Glomerular visceral epithelial cell (primary cell): ENCODE measurements at regions not wholly inside any gene's neighbourhood (a gene's known extent, or its start where the extent isn't known, plus 50 kb on each side); places are given as distances from the start of the nearest gene placed in this dataset.

Experiments used
- DNase-seq: peaks from one replicate; pipeline ENCODE4 v3.0.0-alpha.2; 2016; ENCODE audit errors: extremely low spot score

GRCh38 chr17:70646673-70647072 is 477.3 kb downstream of the KCNJ2 start:
- no peak for DNase-seq

GRCh38 chr17:70648166-70648565 is 478.8 kb downstream of the KCNJ2 start:
- DNase-seq: no peak

- DNase-seq: no peak
Observed at GRCh38 chr17:70653850-70654249, 484.5 kb downstream of the KCNJ2 start.

GRCh38 chr17:70654706-70655105 is 485.4 kb downstream of the KCNJ2 start:
- no peak for DNase-seq

- DNase-seq: no peak
Observed at GRCh38 chr17:70655176-70655958, 486.0 kb downstream of the KCNJ2 start.

- DNase-seq: no peak
Observed at GRCh38 chr17:70658317-70658716, 489.0 kb downstream of the KCNJ2 start.

- no peak for DNase-seq
Observed at GRCh38 chr17:70658840-70659239, 489.5 kb downstream of the KCNJ2 start.

- peak; percentile 46 for DNase-seq
Observed at GRCh38 chr17:70661342-70662222, 492.2 kb downstream of the KCNJ2 start.

- no peak for DNase-seq
Observed at GRCh38 chr17:70668276-70668937, 499.1 kb downstream of the KCNJ2 start.

GRCh38 chr17:70668938-70669778 is 499.8 kb downstream of the KCNJ2 start:
- no peak for DNase-seq

- no peak for DNase-seq
Observed at GRCh38 chr17:70674061-70674460, 504.7 kb downstream of the KCNJ2 start.

- DNase-seq: no peak
Observed at GRCh38 chr17:70675070-70675590, 505.8 kb downstream of the KCNJ2 start.

GRCh38 chr17:70677783-70678647 is 508.7 kb downstream of the KCNJ2 start:
- DNase-seq: no peak

- DNase-seq: no peak
Observed at GRCh38 chr17:70678889-70679288, 509.6 kb downstream of the KCNJ2 start.

- DNase-seq: no peak
Observed at GRCh38 chr17:70683936-70684335, 514.6 kb downstream of the KCNJ2 start.

- peak; percentile 5 for DNase-seq
Observed at GRCh38 chr17:70687421-70687820, 518.1 kb downstream of the KCNJ2 start.

- no peak for DNase-seq
Observed at GRCh38 chr17:70691150-70691549, 521.8 kb downstream of the KCNJ2 start.

- no peak for DNase-seq
Observed at GRCh38 chr17:70699408-70699807, 530.1 kb downstream of the KCNJ2 start.

GRCh38 chr17:70702683-70703255 is 533.4 kb downstream of the KCNJ2 start:
- DNase-seq: no peak

GRCh38 chr17:70709596-70709995 is 540.3 kb downstream of the KCNJ2 start:
- DNase-seq: no peak
